SK-N-SH treated with all-trans-retinoic acid at 6 μM for 48 hours (cell line): ENCODE measurements at regions not wholly inside any gene's neighbourhood (a gene's known extent, or its start where the extent isn't known, plus 50 kb on each side); places are given as distances from the start of the nearest gene placed in this dataset.

ENCODE experiments used
- ATAC-seq: fragments of 200-7000 bp; cut with Tn5 transposase; 3 replicates; pipeline ENCODE4 v1.9.1; 2020; ENCODE audit warnings: mild to moderate bottlenecking, moderate library complexity
- ARNTL ChIP-seq: fragments of 450-650 bp; formaldehyde crosslinking; IDR thresholded peaks from 2 replicates; pipeline ENCODE4 v1.5.0; 2020; ENCODE audit warnings: low read depth, mild to moderate bottlenecking, moderate library complexity, borderline replicate concordance
- BACH2 ChIP-seq: fragments of 250-450 bp; sonication (Bioruptor Pico); IDR thresholded peaks from 2 replicates; pipeline ENCODE4 v1.9.0; 2021; ENCODE audit warnings: mild to moderate bottlenecking, borderline replicate concordance
- CREB5 ChIP-seq: fragments of 250-450 bp; sonication (Bioruptor Pico); IDR thresholded peaks from 2 replicates; pipeline ENCODE4 v1.5.1; 2020; ENCODE audit warnings: low read depth, mild to moderate bottlenecking, moderate library complexity
- CSDC2 ChIP-seq: fragments of 250-450 bp; sonication (Bioruptor Pico); IDR thresholded peaks from 2 replicates; pipeline ENCODE4 v1.5.0; 2020; ENCODE audit warnings: mild to moderate bottlenecking, moderate library complexity
- CSRNP3 ChIP-seq: fragments of 250-450 bp; sonication (Bioruptor Pico); IDR thresholded peaks from 2 replicates; pipeline ENCODE4 v1.5.1; 2021; ENCODE audit warnings: mild to moderate bottlenecking, moderate library complexity
- OSR1 ChIP-seq: fragments of 250-450 bp; sonication (Bioruptor Pico); IDR thresholded peaks from 2 replicates; pipeline ENCODE4 v1.8.0; 2022; ENCODE audit warnings: moderate library complexity, mild to moderate bottlenecking, inconsistent platforms
- PATZ1 ChIP-seq: fragments of 250-450 bp; sonication (Bioruptor Pico); IDR thresholded peaks from 2 replicates; pipeline ENCODE4 v1.8.0; 2020; ENCODE audit warnings: mild to moderate bottlenecking, moderate library complexity, borderline replicate concordance
- RARB ChIP-seq: fragments of 250-450 bp; sonication (Bioruptor Pico); IDR thresholded peaks from 2 replicates; pipeline ENCODE4 v1.8.0; 2021; ENCODE audit warnings: mild to moderate bottlenecking, moderate library complexity
- SNAI2 ChIP-seq: fragments of 250-450 bp; sonication (Bioruptor Pico); IDR thresholded peaks from 2 replicates; pipeline ENCODE4 v1.5.0; 2020; ENCODE audit warnings: mild to moderate bottlenecking, moderate library complexity
- TCF4 ChIP-seq: fragments of 250-450 bp; sonication (Bioruptor Pico); IDR thresholded peaks from 2 replicates; pipeline ENCODE4 v1.8.0; 2021; ENCODE audit warnings: mild to moderate bottlenecking, moderate library complexity, borderline replicate concordance
- TOX ChIP-seq: fragments of 250-450 bp; sonication (Bioruptor Pico); IDR thresholded peaks from 2 replicates; pipeline ENCODE4 v1.8.0; 2021; ENCODE audit warnings: mild to moderate bottlenecking, moderate library complexity, borderline replicate concordance
- ZC3H10 ChIP-seq: fragments of 250-450 bp; sonication (Bioruptor Pico); IDR thresholded peaks from 2 replicates; pipeline ENCODE4 v1.5.1; 2021; ENCODE audit warnings: mild to moderate bottlenecking, moderate library complexity
- ZFP3 ChIP-seq: fragments of 250-450 bp; sonication (Bioruptor Pico); IDR thresholded peaks from 2 replicates; pipeline ENCODE4 v1.5.0; 2020; ENCODE audit warnings: mild to moderate bottlenecking, moderate library complexity
- ZFP30 ChIP-seq: fragments of 450-650 bp; formaldehyde crosslinking; IDR thresholded peaks from 2 replicates; pipeline ENCODE4 v1.5.0; 2022; ENCODE audit warnings: mild to moderate bottlenecking, moderate library complexity
- ZNF70 ChIP-seq: fragments of 450-650 bp; formaldehyde crosslinking; IDR thresholded peaks from 2 replicates; pipeline ENCODE4 v1.5.0; 2020; ENCODE audit warnings: mild to moderate bottlenecking, moderate library complexity
- ZNF8 ChIP-seq: fragments of 450-650 bp; formaldehyde crosslinking; IDR thresholded peaks from 2 replicates; pipeline ENCODE4 v1.5.0; 2020; ENCODE audit warnings: mild to moderate bottlenecking, moderate library complexity
- TF ChIP-seq, protein P1 (sequence below): fragments of 250-450 bp; sonication (Bioruptor Pico); IDR thresholded peaks from 2 replicates; pipeline ENCODE4 v1.8.0; 2021; ENCODE audit warnings: low read depth, mild to moderate bottlenecking, moderate library complexity, borderline replicate concordance
- TF ChIP-seq, protein P2 (sequence below): fragments of 250-450 bp; sonication (Bioruptor Pico); IDR thresholded peaks from 2 replicates; pipeline ENCODE4 v1.5.0; 2020; ENCODE audit warnings: mild to moderate bottlenecking, moderate library complexity

GRCh38 chr12:14310866-14311265 is 54.6 kb upstream of the ATF7IP start:
- ATAC-seq = no peak
- TF ChIP-seq ARNTL (no peak), RARB (CRISPR knock-in tag) (no peak), CSDC2 (CRISPR knock-in tag) (no peak)
- TF ChIP-seq, protein P1, sequence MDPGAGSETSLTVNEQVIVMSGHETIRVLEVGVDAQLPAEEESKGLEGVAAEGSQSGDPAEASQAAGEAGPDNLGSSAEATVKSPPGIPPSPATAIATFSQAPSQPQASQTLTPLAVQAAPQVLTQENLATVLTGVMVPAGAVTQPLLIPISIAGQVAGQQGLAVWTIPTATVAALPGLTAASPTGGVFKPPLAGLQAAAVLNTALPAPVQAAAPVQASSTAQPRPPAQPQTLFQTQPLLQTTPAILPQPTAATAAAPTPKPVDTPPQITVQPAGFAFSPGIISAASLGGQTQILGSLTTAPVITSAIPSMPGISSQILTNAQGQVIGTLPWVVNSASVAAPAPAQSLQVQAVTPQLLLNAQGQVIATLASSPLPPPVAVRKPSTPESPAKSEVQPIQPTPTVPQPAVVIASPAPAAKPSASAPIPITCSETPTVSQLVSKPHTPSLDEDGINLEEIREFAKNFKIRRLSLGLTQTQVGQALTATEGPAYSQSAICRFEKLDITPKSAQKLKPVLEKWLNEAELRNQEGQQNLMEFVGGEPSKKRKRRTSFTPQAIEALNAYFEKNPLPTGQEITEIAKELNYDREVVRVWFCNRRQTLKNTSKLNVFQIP (CRISPR knock-in tag) = no peak
- TF ChIP-seq, protein P2, sequence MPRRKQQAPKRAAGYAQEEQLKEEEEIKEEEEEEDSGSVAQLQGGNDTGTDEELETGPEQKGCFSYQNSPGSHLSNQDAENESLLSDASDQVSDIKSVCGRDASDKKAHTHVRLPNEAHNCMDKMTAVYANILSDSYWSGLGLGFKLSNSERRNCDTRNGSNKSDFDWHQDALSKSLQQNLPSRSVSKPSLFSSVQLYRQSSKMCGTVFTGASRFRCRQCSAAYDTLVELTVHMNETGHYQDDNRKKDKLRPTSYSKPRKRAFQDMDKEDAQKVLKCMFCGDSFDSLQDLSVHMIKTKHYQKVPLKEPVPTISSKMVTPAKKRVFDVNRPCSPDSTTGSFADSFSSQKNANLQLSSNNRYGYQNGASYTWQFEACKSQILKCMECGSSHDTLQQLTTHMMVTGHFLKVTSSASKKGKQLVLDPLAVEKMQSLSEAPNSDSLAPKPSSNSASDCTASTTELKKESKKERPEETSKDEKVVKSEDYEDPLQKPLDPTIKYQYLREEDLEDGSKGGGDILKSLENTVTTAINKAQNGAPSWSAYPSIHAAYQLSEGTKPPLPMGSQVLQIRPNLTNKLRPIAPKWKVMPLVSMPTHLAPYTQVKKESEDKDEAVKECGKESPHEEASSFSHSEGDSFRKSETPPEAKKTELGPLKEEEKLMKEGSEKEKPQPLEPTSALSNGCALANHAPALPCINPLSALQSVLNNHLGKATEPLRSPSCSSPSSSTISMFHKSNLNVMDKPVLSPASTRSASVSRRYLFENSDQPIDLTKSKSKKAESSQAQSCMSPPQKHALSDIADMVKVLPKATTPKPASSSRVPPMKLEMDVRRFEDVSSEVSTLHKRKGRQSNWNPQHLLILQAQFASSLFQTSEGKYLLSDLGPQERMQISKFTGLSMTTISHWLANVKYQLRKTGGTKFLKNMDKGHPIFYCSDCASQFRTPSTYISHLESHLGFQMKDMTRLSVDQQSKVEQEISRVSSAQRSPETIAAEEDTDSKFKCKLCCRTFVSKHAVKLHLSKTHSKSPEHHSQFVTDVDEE (CRISPR knock-in tag) = no peak

DNA sequence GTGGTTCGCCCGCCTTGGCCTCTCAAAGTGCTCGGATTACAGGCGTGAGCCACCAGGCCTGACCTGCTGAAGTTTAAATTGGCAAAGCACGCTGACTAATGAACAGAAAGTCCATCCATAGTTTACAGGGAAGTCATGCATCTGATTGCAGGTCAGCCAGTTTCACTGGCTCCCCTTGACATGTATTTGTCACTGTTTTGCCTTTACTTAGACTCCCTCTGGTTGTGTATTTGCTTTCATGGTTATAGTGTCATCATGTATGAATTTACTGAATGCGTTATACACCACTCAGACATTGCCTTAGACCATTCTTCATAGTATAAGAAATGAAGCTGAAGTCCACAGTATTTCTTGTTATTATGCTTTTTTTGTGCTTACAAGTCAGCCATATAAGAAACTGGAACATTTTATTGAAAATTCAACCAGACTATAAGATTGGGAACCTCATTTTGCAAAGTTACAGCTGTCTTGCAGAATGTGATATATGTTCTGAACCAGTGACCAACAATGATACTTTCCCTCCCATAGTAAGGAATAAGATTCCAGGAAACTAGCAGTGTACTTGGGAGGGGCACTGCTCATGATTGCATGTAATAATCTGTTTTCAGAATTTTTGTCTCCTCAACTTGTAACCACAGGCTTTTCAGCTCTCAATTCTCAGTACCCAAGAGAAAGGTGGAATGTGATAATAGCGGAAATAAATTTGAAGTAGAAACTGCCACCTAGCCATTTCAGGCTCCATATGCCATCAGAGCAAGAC is 51.9 kb upstream of the ATF7IP start:
- TF ChIP-seq, protein P1 (CRISPR knock-in tag) = no peak
- TF ChIP-seq ZFP30 (CRISPR knock-in tag) (no peak), ARNTL (no peak), BACH2 (CRISPR knock-in tag) (no peak), PATZ1 (CRISPR knock-in tag) (no peak), OSR1 (CRISPR knock-in tag) (no peak), ZC3H10 (CRISPR knock-in tag) (no peak), ZNF8 (CRISPR knock-in tag) (no peak), CREB5 (CRISPR knock-in tag) (no peak), CSRNP3 (CRISPR knock-in tag) (no peak), TOX (CRISPR knock-in tag) (no peak), ZFP3 (CRISPR knock-in tag) (no peak), ZNF70 (CRISPR knock-in tag) (no peak), TCF4 (CRISPR knock-in tag) (no peak), SNAI2 (CRISPR knock-in tag) (no peak)
- TF ChIP-seq, protein P2 (CRISPR knock-in tag) = no peak
- ATAC-seq = no peak
